Daoy (cell line): ENCODE measurements at regions not wholly inside any gene's neighbourhood (a gene's known extent, or its start where the extent isn't known, plus 50 kb on each side); places are given as distances from the start of the nearest gene placed in this dataset.
"Not testable (repeated sequence)": the region's sequence is repeated elsewhere in the genome, so short reads cannot be mapped to it uniquely, and the experiment has no call there.

Experiments
- DNase-seq: peaks from one replicate; pipeline ENCODE4 v3.0.0-alpha.2; 2015; ENCODE audit warnings: low read depth

- DNase-seq: peak; percentile 22
These were observed 59.7 kb downstream of the RNF112 start for GRCh38 chr17:19470530-19471261.

DNA sequence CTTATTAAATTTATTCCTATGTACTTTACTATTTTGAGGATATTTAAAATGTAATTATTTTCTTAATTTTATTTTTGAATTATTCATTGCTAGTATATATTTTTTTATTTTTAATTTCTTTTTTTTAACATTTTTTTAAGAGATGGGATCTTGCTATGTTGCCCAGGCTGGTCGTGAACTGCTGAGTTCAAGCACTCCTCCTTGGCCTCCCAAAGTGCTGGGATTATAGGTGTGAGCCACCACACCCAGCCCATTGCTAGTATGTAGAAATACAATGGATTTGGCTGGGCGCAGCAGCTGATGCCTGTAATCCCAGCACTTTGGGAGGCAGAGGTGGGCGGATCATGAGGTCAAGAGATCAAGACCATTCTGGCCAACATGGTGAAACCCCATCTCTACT lies 59.2 kb upstream of the SLC47A1 start:
- not testable (repeated sequence) for DNase-seq

- DNase-seq: not testable (repeated sequence)
These were observed 57.9 kb upstream of the SLC47A1 start for GRCh38 chr17:19475800-19476199.

GRCh38 chr17:19482576-19482975 lies 51.1 kb upstream of the SLC47A1 start:
- DNase-seq: no peak
